Testis (tissue), 2 donors: ENCODE measurements at regions not wholly inside any gene's neighbourhood (a gene's known extent, or its start where the extent isn't known, plus 50 kb on each side); places are given as distances from the start of the nearest gene placed in this dataset.

Experiments
- DNase-seq: peaks from one replicate; pipeline ENCODE4 v3.0.0-alpha.2; 2019
- H3K27ac ChIP-seq, 2 donors: fragments of 200-600 bp; sonication (generic); one replicate each; pipeline ENCODE4 v1.5.1; 2019
- H3K27me3 ChIP-seq: fragments of 200-600 bp; sonication (generic); one replicate; pipeline ENCODE4 v1.5.1; 2019
- H3K36me3 ChIP-seq: fragments of 200-600 bp; sonication (generic); one replicate; pipeline ENCODE4 v1.5.1; 2017; ENCODE audit warnings: low read depth; ENCODE audit errors: missing control alignments
- H3K4me1 ChIP-seq: fragments of 200-600 bp; sonication (generic); one replicate; pipeline ENCODE4 v1.5.1; 2019
- H3K4me3 ChIP-seq, 2 donors: fragments of 200-600 bp; sonication (generic); one replicate each; pipeline ENCODE4 v1.5.1; 2017 to 2019
- H3K9me3 ChIP-seq: fragments of 200-600 bp; sonication (generic); one replicate; pipeline ENCODE4 v1.5.1; 2017
- POLR2A ChIP-seq: fragments of 450-650 bp; IDR thresholded peaks from one replicate; pipeline ENCODE4 v1.6.1; 2017; ENCODE audit warnings: antibody characterized with exemption, mild to moderate bottlenecking, moderate library complexity
- WGBS, 2 donors: methylation state at CpG; one replicate each; pipeline ENCODE4 v1.1.5; 2018; 5-methylcytosine and 5-hydroxymethylcytosine counted together
- intact Hi-C: fragments of 100-400 bp; cut with DNase I; formaldehyde crosslinking; loops from one replicate; pipeline ENCODE4 v1.15.1; 2023; ENCODE audit warnings: low total_unique reads
- TF ChIP-seq, protein P1 (sequence below), 3 experiments: fragments of 450-650 bp in 2 of 3; fragments of 200-600 bp in 1 of 3; sonication (generic) in 1 of 3; IDR thresholded peaks; one replicate each; pipeline ENCODE4 v1.5.1; 2016 to 2019; ENCODE audit warnings: antibody characterized with exemption in 3 of 3, mild to moderate bottlenecking in 2 of 3, moderate library complexity in 1 of 3

DNA sequence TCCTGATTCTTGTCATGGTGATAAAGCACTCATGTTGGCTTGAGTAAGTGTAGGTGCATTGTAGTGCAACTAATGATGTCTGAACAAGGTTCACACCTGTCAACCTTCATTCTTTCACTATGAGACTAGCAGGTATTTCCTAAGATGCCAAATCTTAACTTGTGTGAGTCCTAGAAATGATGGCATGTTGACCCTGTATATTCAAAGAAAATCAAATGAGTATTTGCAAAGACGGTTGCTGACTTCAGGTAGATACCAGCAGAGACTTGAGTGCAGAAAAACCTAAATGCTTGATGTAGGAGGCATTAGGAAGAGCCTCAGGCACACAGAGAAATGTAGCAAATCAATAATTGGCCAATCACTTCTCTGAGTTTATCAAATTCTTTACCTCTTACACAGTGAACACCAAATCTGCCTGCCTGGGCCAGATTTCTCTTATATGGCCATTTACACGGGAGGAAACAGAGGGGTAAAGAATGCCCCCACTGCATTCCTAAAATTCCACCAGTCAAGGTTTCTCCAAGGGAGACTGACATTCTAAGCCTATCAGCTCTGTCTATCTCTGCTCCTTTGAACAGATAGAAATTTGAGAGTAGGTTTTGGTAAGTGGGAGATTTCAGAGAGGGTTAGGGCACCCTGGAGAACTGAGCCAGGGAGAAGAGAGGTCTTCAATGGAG is 488.6 kb upstream of the WWC1 start:
- WGBS, 2 donors, result 64 to 81% methylated on average over 2 of the region's 2 CpGs
- H3K27me3 ChIP-seq, result no peaks in the 10 kb centered on the region

DNA sequence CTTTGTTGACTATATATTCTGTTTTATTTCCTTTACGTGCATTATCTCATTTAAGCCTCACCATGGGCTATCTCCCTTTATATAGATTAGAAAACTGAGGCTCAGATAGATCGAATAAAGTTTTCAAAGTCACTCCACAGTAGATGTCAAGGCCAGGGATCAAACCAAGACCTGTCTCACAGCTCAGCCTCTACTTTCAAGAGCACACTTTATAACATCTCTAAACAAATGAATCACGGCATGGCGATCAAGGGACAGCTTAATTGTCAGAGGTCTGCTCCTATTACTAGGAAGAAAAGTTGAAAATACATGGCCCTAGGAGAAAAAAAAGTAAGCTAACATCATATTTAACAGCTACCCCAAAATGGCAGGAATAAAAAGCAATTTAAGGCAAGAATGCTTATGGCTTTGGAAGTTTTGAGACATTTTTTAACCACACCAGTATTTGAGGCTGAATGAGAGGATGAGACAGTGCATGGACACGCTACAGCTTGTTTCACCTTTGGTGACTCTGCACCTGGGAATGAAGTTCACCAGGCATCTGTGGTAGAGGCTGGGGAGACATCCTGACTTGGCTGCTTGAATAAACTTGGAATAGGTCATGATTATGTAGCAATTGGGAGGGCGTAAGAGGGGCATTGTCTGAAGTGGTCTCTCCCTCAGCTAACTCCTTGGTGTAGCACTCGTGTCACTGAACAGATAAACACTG is 486.8 kb upstream of the WWC1 start:
- TF ChIP-seq, protein P1, sequence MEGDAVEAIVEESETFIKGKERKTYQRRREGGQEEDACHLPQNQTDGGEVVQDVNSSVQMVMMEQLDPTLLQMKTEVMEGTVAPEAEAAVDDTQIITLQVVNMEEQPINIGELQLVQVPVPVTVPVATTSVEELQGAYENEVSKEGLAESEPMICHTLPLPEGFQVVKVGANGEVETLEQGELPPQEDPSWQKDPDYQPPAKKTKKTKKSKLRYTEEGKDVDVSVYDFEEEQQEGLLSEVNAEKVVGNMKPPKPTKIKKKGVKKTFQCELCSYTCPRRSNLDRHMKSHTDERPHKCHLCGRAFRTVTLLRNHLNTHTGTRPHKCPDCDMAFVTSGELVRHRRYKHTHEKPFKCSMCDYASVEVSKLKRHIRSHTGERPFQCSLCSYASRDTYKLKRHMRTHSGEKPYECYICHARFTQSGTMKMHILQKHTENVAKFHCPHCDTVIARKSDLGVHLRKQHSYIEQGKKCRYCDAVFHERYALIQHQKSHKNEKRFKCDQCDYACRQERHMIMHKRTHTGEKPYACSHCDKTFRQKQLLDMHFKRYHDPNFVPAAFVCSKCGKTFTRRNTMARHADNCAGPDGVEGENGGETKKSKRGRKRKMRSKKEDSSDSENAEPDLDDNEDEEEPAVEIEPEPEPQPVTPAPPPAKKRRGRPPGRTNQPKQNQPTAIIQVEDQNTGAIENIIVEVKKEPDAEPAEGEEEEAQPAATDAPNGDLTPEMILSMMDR (IDR thresholded peaks at IDR 0.05), result no peak
- no peak for TF ChIP-seq POLR2A
- H3K27me3 ChIP-seq, result no peaks in the 10 kb centered on the region
- H3K4me1 ChIP-seq, result no peaks in the 10 kb centered on the region
- no peaks in the 10 kb centered on the region for H3K36me3 ChIP-seq
- no peak overlapping the region for H3K27ac ChIP-seq
- no peak overlapping the region for H3K4me3 ChIP-seq
- DNase-seq, result no peak
- intact Hi-C loops, result no loop called here
- whole genome bisulfite sequencing, 2 donors, result 88 to 92% methylated on average over 7 of the region's 7 CpGs
- H3K9me3 ChIP-seq, result no peaks in the 10 kb centered on the region

More for the DNA sequence above, 488.6 kb upstream of the WWC1 start:
- H3K4me3 ChIP-seq, result no peak overlapping the region
- no peak overlapping the region for H3K27ac ChIP-seq
- no peaks in the 10 kb centered on the region for H3K4me1 ChIP-seq
- no peaks in the 10 kb centered on the region for H3K36me3 ChIP-seq
- H3K9me3 ChIP-seq, result no peaks in the 10 kb centered on the region
- intact Hi-C loops, result no loop called here
- TF ChIP-seq, protein P1 (IDR thresholded peaks at IDR 0.05), result no peak
- TF ChIP-seq POLR2A, result no peak
- no peak for DNase-seq

DNA sequence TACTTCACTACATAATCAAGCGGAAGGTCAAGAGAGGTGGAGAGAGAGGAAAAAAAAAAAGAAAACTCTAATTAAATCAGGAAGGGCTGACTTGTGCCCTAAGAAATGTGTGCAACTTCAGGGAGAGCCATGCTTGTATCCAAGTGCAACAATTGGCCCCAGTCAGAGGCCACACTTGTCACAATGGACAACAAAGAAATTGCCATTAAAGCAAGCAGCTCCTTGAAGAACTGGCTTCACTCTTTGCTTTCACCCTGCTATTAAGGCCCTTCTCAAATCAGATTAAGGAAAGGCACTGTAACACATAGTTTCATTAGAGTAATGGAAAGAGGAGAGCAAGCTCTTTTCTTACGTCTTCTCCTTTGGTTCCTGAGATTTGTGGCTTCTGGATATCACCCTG is 480.9 kb upstream of the WWC1 start:
- intact Hi-C loops, result no loop called here
- TF ChIP-seq, protein P1 (IDR thresholded peaks at IDR 0.05), result no peak
- TF ChIP-seq POLR2A, result no peak

DNA sequence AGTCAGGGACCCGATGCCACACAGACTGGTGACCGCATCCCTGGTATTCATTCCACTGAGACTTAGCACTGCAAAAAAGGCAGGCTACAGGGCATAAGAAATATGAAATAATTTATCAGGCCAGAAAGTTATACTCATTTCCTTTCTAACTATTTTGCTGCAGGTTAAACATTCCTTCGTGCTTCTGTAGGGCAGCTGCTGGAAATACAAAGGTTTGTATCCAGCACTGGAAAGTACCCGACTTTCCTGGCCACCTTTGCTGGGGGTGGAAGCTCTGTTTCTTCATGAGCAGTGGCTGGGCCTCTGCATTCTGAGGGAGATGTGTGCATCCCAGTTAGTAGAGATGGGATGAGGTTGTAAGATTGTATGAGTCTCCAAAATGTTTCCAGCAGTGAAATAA is 478.6 kb upstream of the WWC1 start:
- H3K4me3 ChIP-seq, result no peak overlapping the region
- H3K4me1 ChIP-seq, result no peaks in the 10 kb centered on the region
- WGBS, 2 donors, result 86 to 92% methylated on average over 4 of the region's 4 CpGs
- no peaks in the 10 kb centered on the region for H3K9me3 ChIP-seq
- H3K27me3 ChIP-seq, result no peaks in the 10 kb centered on the region
- TF ChIP-seq POLR2A, result no peak
- TF ChIP-seq, protein P1 (IDR thresholded peaks at IDR 0.05), result no peak
- no peak for DNase-seq
- no peak overlapping the region for H3K27ac ChIP-seq
- no peaks in the 10 kb centered on the region for H3K36me3 ChIP-seq
- intact Hi-C loops, result no loop called here

More for the DNA sequence above, 480.9 kb upstream of the WWC1 start:
- Histone ChIP-seq H3K4me3 (no peak overlapping the region), H3K27ac (no peak overlapping the region), H3K27me3 (no peaks in the 10 kb centered on the region), H3K9me3 (no peaks in the 10 kb centered on the region), H3K36me3 (no peaks in the 10 kb centered on the region), H3K4me1 (no peaks in the 10 kb centered on the region)
- no peak for DNase-seq
- 90 to 97% methylated on average over 2 of the region's 2 CpGs for WGBS, 2 donors

DNA sequence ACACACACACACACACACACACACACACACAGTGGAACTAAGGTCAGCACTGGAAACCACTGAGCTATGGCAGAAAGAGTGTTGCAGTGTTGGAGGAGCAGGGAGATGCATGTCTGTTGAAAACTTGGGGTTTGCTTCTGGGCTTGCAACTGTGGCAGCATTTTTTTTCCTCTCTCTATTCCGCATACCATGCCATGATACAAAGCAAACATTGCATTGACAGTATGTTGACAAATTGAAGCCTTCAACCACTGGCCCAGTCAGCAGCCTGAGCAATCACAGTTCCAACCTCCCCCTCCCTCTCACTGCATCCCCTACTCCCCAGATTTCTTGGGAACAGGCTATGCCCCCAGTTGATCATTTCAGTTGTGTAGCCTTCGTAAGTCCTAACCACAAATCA is 478.1 kb upstream of the WWC1 start:
- no peak overlapping the region for H3K27ac ChIP-seq
- no peak overlapping the region for H3K4me3 ChIP-seq
- no peaks in the 10 kb centered on the region for H3K36me3 ChIP-seq
- no peaks in the 10 kb centered on the region for H3K9me3 ChIP-seq
- no peak for DNase-seq
- TF ChIP-seq POLR2A, result no peak
- TF ChIP-seq, protein P1 (IDR thresholded peaks at IDR 0.05), result no peak
- no peaks in the 10 kb centered on the region for H3K4me1 ChIP-seq
- intact Hi-C loops, result no loop called here
- no peaks in the 10 kb centered on the region for H3K27me3 ChIP-seq
- 88 to 95% methylated on average over 2 of the region's 2 CpGs for WGBS, 2 donors
